ENCODE measurements at regions not wholly inside any gene's neighbourhood (a gene's known extent, or its start where the extent isn't known, plus 50 kb on each side); places are given as distances from the start of the nearest gene placed in this dataset.

- TF ChIP-seq POLR2A (IDR thresholded peaks at IDR 0.05) (no peak), CTCF (IDR thresholded peaks at IDR 0.05) (no peak), EP300 (IDR thresholded peaks at IDR 0.05) (no peak), POLR2AphosphoS5 (IDR thresholded peaks at IDR 0.05) (no peak)
These were observed 111.5 kb downstream of the ASB9 start for GRCh38 chrX:15158350-15158735.
